ENCODE measurements at regions not wholly inside any gene's neighbourhood (a gene's known extent, or its start where the extent isn't known, plus 50 kb on each side); places are given as distances from the start of the nearest gene placed in this dataset.

DNA sequence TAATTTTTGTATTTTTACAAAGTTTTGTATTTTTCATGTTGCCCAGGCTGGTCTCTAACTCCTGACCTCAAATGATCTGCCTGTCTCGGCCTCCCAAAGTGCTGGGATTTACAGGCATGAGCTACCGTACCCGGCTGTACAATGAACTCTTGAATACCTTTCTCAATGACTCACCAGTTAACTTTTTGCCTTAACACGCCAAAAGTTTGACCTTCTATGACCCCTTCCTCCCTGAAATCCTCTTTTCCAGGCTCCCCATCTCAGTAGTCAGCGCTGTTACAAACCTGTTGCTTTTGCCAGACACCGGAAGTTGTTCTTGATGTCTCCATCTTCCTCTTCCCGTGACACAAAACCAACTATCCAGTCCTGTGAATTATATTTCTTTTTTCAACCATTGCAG is 158.1 kb upstream of the ASIC2 start (continued):
- TF ChIP-seq, protein P1, sequence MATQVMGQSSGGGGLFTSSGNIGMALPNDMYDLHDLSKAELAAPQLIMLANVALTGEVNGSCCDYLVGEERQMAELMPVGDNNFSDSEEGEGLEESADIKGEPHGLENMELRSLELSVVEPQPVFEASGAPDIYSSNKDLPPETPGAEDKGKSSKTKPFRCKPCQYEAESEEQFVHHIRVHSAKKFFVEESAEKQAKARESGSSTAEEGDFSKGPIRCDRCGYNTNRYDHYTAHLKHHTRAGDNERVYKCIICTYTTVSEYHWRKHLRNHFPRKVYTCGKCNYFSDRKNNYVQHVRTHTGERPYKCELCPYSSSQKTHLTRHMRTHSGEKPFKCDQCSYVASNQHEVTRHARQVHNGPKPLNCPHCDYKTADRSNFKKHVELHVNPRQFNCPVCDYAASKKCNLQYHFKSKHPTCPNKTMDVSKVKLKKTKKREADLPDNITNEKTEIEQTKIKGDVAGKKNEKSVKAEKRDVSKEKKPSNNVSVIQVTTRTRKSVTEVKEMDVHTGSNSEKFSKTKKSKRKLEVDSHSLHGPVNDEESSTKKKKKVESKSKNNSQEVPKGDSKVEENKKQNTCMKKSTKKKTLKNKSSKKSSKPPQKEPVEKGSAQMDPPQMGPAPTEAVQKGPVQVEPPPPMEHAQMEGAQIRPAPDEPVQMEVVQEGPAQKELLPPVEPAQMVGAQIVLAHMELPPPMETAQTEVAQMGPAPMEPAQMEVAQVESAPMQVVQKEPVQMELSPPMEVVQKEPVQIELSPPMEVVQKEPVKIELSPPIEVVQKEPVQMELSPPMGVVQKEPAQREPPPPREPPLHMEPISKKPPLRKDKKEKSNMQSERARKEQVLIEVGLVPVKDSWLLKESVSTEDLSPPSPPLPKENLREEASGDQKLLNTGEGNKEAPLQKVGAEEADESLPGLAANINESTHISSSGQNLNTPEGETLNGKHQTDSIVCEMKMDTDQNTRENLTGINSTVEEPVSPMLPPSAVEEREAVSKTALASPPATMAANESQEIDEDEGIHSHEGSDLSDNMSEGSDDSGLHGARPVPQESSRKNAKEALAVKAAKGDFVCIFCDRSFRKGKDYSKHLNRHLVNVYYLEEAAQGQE (IDR thresholded peaks at IDR 0.05), result no peak
- no peak for TF ChIP-seq GABPA (IDR thresholded peaks at IDR 0.05 in 1 of 2, conservative IDR thresholded peaks at IDR 0.05 in 1 of 2)

DNA sequence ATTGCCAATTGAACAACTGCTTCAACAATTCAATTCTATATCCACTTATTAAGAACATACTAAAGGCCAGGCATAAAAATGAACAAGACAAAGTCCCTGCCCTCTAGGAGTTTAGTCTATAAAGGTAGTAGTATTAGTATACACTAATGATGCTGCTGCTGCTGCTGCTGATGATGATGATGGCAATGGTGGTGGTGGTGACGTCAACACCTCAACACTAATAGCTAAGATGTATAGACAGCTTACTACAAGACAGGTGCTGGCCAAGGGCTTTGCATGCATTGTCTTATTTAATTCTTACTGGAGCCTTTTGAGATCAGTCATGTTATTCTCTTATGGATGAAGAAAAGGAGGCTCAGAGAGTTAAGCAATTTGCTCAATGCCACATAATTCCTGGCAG is 164.4 kb upstream of the ASIC2 start:
- Histone ChIP-seq H3K4me1 (ENCODE audit: control insufficient read depth in 4 of 4, insufficient read depth in 4 of 4, low read length in 3 of 4) (no peaks in the 10 kb centered on the region), H3K27ac (ENCODE audit: low read depth in 1 of 2, low read length in 2 of 2) (no peak overlapping the region), H3K36me3 (ENCODE audit: control insufficient read depth in 4 of 4, insufficient read depth in 3 of 4, low read depth in 1 of 4, low read length in 3 of 4) (no peaks in the 10 kb centered on the region), H3K9ac (ENCODE audit: low read depth in 1 of 2, low read length in 2 of 2) (no peak overlapping the region), H3K4me3 (ENCODE audit: low read depth in 1 of 3, low read length in 3 of 3) (no peak overlapping the region), H3K27me3 (ENCODE audit: control insufficient read depth in 4 of 4, insufficient read depth in 4 of 4, low read length in 3 of 4) (peaks cover 0 to 8% (median 2%) of the 10 kb centered on the region in 4 donors), H3K9me3 (ENCODE audit: control insufficient read depth in 4 of 4, low read length in 3 of 4) (no peaks in the 10 kb centered on the region)
- no peak for TF ChIP-seq YY1 (IDR thresholded peaks at IDR 0.05)
- TF ChIP-seq, protein P2, sequence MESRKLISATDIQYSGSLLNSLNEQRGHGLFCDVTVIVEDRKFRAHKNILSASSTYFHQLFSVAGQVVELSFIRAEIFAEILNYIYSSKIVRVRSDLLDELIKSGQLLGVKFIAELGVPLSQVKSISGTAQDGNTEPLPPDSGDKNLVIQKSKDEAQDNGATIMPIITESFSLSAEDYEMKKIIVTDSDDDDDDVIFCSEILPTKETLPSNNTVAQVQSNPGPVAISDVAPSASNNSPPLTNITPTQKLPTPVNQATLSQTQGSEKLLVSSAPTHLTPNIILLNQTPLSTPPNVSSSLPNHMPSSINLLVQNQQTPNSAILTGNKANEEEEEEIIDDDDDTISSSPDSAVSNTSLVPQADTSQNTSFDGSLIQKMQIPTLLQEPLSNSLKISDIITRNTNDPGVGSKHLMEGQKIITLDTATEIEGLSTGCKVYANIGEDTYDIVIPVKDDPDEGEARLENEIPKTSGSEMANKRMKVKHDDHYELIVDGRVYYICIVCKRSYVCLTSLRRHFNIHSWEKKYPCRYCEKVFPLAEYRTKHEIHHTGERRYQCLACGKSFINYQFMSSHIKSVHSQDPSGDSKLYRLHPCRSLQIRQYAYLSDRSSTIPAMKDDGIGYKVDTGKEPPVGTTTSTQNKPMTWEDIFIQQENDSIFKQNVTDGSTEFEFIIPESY (IDR thresholded peaks at IDR 0.05), result no peak
- TF ChIP-seq, protein P3, sequence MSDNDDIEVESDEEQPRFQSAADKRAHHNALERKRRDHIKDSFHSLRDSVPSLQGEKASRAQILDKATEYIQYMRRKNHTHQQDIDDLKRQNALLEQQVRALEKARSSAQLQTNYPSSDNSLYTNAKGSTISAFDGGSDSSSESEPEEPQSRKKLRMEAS (IDR thresholded peaks at IDR 0.05), result no peak
- TF ChIP-seq TAF1 (conservative IDR thresholded peaks at IDR 0.05), result no peak
- TF ChIP-seq, protein P4, sequence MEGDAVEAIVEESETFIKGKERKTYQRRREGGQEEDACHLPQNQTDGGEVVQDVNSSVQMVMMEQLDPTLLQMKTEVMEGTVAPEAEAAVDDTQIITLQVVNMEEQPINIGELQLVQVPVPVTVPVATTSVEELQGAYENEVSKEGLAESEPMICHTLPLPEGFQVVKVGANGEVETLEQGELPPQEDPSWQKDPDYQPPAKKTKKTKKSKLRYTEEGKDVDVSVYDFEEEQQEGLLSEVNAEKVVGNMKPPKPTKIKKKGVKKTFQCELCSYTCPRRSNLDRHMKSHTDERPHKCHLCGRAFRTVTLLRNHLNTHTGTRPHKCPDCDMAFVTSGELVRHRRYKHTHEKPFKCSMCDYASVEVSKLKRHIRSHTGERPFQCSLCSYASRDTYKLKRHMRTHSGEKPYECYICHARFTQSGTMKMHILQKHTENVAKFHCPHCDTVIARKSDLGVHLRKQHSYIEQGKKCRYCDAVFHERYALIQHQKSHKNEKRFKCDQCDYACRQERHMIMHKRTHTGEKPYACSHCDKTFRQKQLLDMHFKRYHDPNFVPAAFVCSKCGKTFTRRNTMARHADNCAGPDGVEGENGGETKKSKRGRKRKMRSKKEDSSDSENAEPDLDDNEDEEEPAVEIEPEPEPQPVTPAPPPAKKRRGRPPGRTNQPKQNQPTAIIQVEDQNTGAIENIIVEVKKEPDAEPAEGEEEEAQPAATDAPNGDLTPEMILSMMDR (IDR thresholded peaks at IDR 0.05; ENCODE audit: low read depth, low read length, missing input control), result no peak
- no peak for TF ChIP-seq RXRA (IDR thresholded peaks at IDR 0.05)
- no peak for TF ChIP-seq FOXA1 (IDR thresholded peaks at IDR 0.05)
- no peak for TF ChIP-seq NR2F2 (IDR thresholded peaks at IDR 0.05)
- TF ChIP-seq HNF4A (conservative IDR thresholded peaks at IDR 0.05), result no peak
- TF ChIP-seq FOXA2 (IDR thresholded peaks at IDR 0.05), result no peak
- TF ChIP-seq, protein P5, sequence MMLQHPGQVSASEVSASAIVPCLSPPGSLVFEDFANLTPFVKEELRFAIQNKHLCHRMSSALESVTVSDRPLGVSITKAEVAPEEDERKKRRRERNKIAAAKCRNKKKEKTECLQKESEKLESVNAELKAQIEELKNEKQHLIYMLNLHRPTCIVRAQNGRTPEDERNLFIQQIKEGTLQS (IDR thresholded peaks at IDR 0.05), result no peak
- no peak for TF ChIP-seq GABPA (IDR thresholded peaks at IDR 0.05 in 1 of 2, conservative IDR thresholded peaks at IDR 0.05 in 1 of 2)
- DNase-seq (ENCODE audit: low spot score), result no peak
- WGBS, result 76% methylated on average over 1 of the region's 1 CpG

Measured in liver (tissue), 8 donors.